ENCODE measurements at regions not wholly inside any gene's neighbourhood (a gene's known extent, or its start where the extent isn't known, plus 50 kb on each side); places are given as distances from the start of the nearest gene placed in this dataset.

DNA sequence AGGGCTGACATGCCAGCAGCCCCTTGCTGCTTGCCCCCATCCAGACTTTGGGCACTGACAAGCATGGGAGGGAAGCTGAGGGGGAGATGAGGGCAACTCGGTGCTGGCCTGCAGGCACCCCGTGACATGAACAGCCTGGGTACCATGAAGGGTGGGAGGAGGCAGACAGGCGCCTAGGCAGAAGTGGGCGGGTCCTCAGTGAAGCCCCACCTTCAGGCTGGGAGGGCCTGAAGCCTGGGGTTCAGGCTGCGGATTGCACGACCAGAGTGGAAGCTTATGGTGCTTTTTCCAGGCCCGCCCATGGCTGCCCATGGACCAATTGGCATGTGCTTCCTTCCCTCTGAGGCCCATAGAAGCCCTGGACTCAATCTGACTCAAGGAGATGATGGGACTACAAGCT, 354.1 kb downstream of the GRIA2 start:
- TF ChIP-seq, protein P1, sequence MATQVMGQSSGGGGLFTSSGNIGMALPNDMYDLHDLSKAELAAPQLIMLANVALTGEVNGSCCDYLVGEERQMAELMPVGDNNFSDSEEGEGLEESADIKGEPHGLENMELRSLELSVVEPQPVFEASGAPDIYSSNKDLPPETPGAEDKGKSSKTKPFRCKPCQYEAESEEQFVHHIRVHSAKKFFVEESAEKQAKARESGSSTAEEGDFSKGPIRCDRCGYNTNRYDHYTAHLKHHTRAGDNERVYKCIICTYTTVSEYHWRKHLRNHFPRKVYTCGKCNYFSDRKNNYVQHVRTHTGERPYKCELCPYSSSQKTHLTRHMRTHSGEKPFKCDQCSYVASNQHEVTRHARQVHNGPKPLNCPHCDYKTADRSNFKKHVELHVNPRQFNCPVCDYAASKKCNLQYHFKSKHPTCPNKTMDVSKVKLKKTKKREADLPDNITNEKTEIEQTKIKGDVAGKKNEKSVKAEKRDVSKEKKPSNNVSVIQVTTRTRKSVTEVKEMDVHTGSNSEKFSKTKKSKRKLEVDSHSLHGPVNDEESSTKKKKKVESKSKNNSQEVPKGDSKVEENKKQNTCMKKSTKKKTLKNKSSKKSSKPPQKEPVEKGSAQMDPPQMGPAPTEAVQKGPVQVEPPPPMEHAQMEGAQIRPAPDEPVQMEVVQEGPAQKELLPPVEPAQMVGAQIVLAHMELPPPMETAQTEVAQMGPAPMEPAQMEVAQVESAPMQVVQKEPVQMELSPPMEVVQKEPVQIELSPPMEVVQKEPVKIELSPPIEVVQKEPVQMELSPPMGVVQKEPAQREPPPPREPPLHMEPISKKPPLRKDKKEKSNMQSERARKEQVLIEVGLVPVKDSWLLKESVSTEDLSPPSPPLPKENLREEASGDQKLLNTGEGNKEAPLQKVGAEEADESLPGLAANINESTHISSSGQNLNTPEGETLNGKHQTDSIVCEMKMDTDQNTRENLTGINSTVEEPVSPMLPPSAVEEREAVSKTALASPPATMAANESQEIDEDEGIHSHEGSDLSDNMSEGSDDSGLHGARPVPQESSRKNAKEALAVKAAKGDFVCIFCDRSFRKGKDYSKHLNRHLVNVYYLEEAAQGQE (IDR thresholded peaks at IDR 0.05; ENCODE audit: low read depth, low read length) = no peak
- TF ChIP-seq, protein P2, sequence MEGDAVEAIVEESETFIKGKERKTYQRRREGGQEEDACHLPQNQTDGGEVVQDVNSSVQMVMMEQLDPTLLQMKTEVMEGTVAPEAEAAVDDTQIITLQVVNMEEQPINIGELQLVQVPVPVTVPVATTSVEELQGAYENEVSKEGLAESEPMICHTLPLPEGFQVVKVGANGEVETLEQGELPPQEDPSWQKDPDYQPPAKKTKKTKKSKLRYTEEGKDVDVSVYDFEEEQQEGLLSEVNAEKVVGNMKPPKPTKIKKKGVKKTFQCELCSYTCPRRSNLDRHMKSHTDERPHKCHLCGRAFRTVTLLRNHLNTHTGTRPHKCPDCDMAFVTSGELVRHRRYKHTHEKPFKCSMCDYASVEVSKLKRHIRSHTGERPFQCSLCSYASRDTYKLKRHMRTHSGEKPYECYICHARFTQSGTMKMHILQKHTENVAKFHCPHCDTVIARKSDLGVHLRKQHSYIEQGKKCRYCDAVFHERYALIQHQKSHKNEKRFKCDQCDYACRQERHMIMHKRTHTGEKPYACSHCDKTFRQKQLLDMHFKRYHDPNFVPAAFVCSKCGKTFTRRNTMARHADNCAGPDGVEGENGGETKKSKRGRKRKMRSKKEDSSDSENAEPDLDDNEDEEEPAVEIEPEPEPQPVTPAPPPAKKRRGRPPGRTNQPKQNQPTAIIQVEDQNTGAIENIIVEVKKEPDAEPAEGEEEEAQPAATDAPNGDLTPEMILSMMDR (IDR thresholded peaks at IDR 0.05) = no peak
- TF ChIP-seq NRF1 (IDR thresholded peaks at IDR 0.05; ENCODE audit: low read depth, low read length) (no peak), MXI1 (IDR thresholded peaks at IDR 0.05; ENCODE audit: low read depth, low read length) (no peak), POLR2AphosphoS5 (IDR thresholded peaks at IDR 0.05; ENCODE audit: low read depth, low read length) (no peak)
